GM19324 (cell line): ENCODE measurements at regions not wholly inside any gene's neighbourhood (a gene's known extent, or its start where the extent isn't known, plus 50 kb on each side); places are given as distances from the start of the nearest gene placed in this dataset.

Source experiments
- ATAC-seq: cut with Tn5 transposase; IDR thresholded peaks from one replicate; pipeline ENCODE4 v1.9.1; 2021; ENCODE audit warnings: mild to moderate bottlenecking, moderate library complexity; ENCODE audit not compliant: unreplicated experiment, low FRiP score

- ATAC-seq, result no peak
Measured at GRCh38 chr4:124234771-124235170, 477.8 kb downstream of the ANKRD50 start.

GRCh38 chr4:124243671-124244366 is 468.7 kb downstream of the ANKRD50 start:
- no peak for ATAC-seq

- no peak for ATAC-seq
Measured at GRCh38 chr4:124253080-124253479, 459.5 kb downstream of the ANKRD50 start.

DNA sequence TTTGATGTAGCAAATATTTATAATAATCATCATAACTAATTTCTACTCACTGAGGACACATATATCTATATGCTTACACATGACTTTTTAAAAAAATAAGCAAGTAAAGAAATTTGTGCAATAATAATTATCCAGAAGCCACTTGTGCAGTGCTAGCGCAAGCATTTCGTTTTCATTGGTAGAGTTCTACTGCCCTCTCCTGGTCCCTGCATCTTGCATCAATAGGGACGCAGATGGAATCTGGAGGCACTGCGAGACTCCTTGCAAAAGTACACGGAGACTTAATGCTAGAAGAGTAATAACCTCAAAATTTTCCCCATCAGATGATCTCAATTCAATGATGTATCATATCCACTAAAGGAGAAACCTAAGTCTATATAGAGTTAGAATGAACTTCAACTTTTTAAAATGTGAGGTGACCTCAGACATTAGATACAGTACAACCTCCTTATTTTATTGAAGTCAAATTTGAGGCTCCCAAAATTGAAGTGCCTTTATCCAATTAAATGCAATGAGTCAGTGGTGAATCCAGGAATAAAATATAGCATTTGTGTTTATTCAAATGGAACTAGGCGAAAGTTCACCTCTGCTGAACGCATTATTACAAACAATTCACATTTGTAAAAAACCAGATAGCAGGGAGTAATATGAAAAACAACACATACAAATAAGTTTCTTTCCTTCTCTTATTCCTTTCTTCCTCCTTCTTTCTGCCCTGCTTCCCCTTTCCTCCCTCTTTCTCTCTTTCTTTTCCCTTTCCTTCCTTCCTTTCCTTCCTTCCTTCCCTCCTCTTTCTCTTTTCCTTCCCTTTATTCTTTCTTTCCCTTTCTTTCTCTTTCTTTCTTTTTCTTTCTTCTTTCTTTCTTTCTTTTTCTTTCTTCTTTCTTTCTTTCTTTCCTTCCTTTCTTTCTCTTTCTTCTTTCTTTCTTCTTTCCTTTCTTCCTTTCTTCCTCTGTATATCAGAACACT is 450.0 kb downstream of the ANKRD50 start:
- peak; percentile 75 for ATAC-seq

- ATAC-seq, result no peak
Measured at GRCh38 chr4:124265701-124266100, 446.8 kb downstream of the ANKRD50 start.

DNA sequence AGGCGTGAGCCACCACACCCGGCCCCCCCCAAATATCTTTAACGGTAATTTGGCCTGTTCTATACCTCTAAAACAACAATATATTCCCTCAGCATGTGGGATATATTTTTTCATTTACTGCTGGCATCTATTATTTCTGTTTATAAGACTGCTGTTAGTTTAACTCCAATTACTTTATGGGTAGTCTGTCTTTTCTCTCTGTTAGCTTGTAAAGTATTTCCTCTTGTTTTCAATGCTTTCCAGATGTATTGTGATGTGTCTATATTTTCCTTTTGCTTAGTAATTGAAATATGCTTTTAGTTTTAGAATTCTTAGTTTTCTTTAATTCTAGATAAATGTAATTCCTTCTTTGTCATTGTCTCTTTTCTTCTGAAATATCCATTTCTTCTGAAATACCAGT is 445.8 kb downstream of the ANKRD50 start:
- no peak for ATAC-seq

DNA sequence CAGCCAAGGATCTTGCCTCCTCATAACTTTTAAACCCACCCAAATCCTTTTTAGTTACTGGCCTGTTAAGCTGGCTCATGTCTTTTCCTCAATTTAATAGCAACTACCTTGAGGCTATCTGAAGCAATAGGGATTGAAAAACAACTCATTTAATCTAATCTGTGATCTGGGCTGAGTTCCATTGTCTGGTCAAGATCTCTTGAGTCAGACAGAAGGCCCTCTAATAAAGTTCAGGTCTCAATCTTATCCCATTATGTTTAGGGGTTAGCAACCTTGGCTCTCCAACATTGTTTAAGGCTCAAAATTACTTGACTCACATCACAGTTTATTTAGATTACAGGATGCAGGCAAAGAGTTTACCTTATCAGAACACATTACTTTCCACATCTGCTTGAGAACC is 436.1 kb downstream of the ANKRD50 start:
- no peak for ATAC-seq

DNA sequence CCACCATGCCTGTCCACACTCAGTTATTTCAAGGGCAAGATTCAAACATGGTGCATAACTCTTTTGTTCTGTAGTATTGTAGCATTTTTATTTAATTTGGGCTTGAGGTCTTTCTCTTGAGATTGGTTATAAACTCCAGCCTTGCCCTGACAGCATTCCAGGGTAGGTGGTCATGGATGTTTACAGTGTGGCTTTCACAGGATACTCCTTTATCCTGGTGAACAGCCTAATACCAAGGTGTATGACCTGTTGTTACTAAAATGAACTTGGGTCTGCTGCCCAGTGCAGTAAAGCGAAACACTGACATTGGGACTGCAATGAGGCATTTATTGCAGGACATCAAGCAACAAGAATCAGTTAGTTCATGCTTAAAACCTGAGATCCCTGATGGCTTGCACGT is 434.8 kb downstream of the ANKRD50 start:
- ATAC-seq, result no peak

- ATAC-seq, result no peak
Measured at GRCh38 chr4:124278477-124278876, 434.1 kb downstream of the ANKRD50 start.

GRCh38 chr4:124279741-124280140 is 432.8 kb downstream of the ANKRD50 start:
- no peak for ATAC-seq

DNA sequence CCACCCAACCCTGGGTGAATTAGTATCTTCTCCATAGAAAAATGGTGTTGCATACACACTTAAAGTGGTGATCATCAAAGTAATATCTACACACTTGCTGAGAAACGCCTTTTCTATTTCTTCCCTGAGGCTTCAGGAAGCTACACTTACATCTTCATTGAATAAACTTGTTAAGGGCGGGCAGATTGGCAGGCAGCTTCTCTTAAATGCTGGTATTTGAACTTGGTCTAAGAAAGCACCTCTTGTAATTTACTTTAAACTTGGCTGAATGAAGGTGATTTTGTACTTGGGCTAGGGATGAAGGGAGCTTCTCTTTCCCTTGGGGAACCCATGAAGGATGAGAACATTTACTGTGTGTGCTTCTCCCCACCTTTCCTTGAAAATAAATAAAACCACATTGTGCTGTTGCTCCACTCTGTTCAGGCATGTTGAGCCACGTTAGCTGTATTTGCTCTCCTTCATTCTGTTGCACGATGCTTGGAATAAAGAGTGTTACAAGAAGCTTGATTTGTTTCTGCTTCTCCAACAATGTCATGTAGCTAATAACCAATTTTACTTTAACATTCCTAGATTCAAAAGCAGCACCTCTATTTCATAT is 430.1 kb downstream of the ANKRD50 start:
- no peak for ATAC-seq

GRCh38 chr4:124288706-124289486 is 423.6 kb downstream of the ANKRD50 start:
- ATAC-seq, result no peak

- ATAC-seq, result no peak
Measured at GRCh38 chr4:124290678-124291077, 421.9 kb downstream of the ANKRD50 start.

GRCh38 chr4:124295413-124295812 is 417.1 kb downstream of the ANKRD50 start:
- ATAC-seq, result no peak

- no peak for ATAC-seq
Measured at GRCh38 chr4:124304941-124305340, 407.6 kb downstream of the ANKRD50 start.

DNA sequence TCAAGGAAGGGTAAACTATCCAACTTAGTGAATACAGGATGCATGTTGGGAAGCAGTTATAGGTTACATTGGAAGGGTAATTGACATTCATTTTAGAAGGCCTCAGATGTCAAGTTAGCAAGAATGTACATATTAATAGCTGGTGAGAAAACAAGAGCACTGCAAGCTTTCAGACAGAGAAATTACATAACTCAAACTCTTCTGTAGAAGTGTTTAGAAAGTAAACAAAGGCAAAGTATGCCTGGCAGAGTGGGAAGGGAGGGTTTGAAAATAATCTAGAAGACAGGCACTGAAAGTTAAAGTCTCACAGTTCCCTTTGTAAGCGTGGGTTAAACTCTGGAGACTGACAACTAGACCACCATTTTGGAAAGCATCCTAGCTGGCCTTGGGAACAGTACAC is 406.2 kb downstream of the ANKRD50 start:
- ATAC-seq, result no peak

GRCh38 chr4:124307143-124307542 is 405.4 kb downstream of the ANKRD50 start:
- ATAC-seq, result no peak

DNA sequence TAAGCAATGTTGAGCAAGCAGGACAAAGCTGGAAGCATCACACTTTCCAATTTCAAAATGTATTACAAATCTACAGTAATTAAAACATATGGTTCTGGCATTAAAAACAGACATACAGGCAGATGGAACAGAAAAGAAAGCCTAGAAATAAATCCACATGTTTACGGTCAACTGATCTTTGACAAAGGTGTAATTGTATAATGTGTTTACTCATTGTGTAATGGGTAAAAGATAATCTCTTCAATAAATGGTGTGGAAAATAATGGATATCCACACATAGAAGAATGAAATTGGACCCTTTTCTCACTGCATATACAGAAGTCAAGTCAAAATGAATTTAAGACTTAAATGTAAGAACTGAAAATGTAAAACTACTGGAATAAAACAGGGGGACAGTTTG is 394.2 kb downstream of the ANKRD50 start:
- no peak for ATAC-seq

- no peak for ATAC-seq
Measured at GRCh38 chr4:124321364-124321763, 391.2 kb downstream of the ANKRD50 start.

DNA sequence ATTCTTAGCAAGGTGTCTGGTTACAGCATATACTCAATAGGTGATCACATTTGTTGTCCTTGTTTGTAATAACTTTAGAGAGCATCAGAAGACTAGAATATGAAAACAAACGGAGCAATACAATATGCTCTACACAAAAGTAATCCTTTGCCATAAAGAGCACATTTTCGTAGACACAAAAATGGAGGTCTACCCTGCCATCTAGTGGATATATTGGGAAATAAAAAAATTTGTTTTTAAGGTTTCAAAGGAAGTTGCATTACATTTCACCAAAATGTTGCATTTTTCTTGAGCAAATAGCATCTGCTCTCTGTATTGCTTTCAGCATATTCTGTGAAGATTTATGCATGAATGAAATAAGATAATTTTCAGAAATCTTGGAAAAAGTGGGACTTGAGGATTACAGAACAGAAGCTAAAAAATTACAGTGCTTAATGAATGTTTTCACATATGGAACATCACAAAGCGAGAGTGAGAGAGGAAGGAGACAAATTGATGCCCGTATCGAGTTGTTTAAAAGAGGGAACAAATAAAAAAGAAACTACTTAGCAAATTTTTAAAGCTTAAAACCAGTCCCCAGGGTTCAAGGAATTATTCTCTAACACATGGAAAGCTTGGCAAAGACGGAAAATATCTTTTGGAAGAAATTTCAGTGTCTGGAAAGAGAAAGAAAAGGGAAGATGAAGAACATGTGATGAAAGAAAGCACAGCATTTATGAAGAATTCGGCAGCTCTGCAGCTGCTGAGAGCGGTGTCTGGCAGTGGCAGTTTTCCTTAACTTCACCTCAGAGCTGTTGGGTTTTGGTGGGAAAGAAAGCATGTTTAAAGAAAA is 390.1 kb downstream of the ANKRD50 start:
- ATAC-seq, result no peak
